ENCODE measurements at regions not wholly inside any gene's neighbourhood (a gene's known extent, or its start where the extent isn't known, plus 50 kb on each side); places are given as distances from the start of the nearest gene placed in this dataset.

DNA sequence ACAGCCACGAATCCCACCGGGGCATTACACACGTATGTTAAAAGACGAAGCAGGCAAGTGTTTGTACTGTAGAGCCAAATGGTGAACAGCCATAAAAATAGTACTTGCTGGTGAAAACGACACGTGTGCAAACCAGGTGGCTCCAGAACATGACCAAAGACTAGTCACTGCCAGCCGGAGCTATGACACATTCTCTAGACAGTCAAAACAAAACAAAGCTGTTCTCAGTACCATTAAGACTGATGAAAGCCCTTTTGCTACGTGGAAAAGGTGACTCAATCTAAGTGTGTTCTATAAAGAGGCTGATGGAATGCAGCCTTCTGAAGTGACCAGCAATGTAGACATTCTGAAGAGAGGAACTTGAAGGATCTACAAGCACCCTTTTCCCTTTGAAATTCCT is 367.7 kb upstream of the NETO1 start:
- no peak for DNase-seq (ENCODE audit: low read depth)

DNA sequence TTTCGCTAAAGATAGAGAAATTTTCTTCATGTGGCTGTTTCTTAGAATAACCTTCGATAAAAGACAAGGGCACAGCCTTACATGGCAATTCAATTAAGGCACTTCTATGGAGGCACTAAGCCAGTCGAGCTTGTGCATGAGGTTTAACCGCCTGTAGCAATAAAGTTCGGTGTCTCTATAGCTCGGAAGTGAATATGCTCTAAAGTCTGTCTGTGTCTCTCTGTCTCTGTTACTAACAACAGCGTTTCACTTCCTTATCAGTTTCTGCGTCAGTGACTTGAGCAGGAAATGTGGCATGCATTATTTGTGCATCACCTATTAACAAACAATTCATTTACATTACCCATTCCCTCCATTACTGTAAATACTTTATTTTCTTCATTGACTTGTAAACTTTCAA is 365.1 kb upstream of the NETO1 start:
- no peak for DNase-seq (ENCODE audit: low read depth)

DNA sequence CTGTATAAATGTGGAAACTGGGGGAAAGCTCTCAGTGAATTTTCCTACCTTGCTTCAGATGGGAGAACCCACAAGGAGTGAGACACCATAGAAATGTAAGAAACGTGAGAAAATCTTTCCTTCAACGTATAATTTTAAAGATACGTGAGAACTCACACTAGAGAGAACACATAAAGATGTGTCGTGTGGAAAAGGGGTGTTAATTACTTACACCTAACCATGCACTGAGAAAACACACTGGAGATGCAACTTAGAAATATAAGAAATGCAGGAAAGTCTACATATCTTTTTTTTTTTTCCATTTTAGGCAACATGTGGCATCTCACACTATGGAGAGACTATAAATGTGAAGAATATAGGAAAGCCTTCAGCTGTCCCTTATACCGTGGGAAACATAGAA is 352.9 kb upstream of the NETO1 start:
- no peak for DNase-seq (ENCODE audit: low read depth)

DNA sequence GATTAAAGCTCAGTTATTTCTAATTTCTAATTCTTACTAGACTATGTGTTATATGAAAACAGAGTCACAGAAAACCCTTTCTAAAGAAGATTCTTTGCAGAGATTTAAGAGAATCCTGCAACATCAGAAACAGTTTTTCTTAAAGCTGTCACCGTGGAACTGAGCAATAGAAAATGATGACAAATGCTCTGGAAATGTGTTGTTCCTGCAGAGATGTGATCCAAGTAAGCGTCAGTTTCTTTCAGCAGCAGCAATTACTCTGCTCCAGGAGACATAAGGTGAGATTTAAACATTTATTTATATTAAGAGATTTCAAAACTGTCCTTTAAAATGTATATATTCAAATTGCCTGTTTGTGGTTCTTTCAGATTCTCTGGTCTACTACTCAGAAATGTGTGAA is 350.5 kb upstream of the NETO1 start:
- no peak for DNase-seq (ENCODE audit: low read depth)

DNA sequence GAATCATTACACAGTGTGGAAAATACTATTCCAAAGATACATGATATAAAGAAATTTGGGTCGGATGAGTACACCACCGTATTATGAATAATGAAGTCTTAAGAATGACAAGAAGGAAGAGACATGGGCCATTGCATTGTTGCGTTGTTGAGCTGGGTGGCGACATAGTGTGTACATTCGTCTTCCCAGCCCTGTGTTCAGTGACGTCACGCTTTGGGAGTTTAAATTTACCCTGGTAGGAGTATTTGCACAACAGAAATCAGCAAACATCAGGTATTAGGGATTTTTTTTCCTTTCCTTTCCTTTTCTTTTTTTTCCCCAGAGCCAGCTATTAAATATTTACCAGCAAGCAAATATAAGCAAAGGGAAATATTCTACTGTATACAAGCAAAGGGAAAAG is 347.2 kb upstream of the NETO1 start:
- no peak for DNase-seq (ENCODE audit: low read depth)

DNA sequence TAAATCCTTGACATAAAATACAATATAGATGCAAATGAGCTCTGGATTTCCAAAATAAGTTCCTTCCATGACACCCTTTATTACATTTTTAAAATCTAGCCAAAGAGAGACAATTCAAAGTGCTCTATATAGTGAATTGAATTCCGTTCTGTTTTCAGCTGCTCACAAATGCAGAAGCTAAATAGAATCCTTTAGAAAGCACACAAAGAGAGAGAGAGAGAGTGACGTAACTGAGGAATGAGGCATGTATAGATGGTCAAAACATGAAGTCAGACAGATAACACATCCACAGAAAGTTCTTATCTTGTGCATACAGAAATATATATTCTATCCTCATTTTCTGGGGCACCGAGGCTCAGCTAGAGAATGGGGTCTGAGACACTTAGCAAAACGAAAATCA is 344.7 kb upstream of the NETO1 start:
- DNase-seq (ENCODE audit: low read depth) = no peak

DNA sequence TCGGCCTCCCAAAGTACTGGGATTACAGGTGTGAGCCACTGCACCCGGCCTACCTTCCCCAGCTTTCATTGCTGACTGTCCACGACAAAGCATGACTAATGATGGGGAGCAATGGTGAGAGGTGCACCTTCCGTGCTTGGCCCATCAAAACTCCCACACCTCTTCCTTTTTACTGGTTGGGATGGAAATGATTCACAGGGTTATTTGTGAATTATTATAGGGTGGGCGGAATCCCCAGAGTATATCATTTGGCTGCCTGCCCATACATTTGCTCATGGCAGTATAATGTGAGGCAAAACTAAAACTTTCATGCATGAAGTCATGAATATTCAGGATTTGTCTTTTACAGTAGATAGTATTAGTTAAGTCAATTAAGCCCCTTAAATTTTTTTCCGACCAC is 334.2 kb upstream of the NETO1 start:
- no peak for DNase-seq (ENCODE audit: low read depth)

DNA sequence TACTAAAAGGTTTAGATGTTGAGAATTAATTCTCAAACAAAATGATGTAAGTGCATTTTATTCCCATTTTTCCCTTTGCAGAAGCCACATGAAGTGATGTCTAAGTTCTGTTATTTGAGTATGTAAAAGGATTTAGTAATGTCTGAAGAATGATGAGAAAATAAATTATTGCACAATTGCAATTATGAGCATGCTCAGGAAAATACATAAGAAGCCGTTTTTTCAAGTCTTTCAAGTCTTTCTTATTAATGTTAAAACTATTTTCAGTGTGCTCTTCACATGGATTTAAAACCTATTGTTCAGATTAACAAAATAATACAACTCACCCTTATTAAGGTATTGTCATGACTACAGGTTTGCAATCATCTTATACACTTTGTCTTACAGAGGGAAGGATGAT is 331.4 kb upstream of the NETO1 start:
- no peak for DNase-seq (ENCODE audit: low read depth)

DNA sequence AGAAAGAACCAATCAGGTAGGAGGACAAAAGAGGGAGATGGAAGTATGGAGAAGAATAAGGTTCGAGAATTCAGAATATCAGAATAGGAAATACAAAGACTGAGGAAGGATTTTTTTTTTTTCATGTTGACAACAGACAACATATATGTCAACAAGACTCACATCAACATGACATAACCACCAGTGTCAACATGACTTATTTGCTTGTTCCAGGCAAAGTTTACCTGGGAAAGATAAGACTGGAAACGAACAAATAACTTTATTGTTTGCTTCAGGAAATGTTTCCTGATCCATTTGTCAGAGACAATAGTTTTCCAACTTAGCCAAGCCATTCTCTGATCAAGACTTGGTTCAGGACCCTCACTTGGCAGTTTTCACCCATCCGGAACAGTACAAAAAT is 321.9 kb upstream of the NETO1 start:
- DNase-seq (ENCODE audit: low read depth) = no peak

DNA sequence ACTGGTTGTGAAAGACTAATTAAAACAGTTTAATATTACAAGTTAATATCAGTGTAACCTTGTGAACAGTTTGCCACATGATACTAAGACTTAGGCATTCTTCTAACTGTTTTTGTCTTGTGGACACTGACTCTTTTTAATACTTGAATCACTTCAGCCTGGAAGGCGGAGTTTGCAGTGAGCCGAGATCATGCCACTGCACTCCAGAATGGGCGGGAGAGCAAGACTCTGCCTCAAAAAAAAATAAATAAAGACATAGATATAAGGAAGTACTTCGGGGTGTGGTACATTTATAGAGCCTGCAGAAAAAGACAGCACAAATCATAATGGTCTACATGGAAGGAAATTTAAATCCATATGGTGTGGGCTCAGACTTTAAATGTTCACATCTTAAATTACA is 300.4 kb upstream of the NETO1 start:
- no peak for DNase-seq (ENCODE audit: low read depth)

DNA sequence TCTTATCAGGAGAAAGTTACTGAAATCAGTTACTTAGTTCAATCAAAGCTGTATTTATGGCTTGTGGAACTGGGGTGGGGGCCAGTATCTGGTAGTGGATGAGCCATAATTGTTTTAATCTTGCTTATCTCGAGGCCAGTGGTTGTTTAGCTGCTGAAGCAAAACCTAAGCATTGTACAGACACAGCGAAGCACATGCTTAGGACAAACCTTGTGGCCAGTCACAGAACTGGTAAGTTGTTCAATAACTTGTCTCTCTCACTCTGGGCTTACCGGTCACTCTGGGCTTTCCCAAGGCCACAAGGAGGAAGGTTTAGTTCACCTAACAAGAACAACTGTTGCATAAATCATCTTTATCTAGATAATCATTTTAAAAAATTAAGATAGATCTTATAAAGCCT is 296.6 kb upstream of the NETO1 start:
- DNase-seq (ENCODE audit: low read depth) = no peak

DNA sequence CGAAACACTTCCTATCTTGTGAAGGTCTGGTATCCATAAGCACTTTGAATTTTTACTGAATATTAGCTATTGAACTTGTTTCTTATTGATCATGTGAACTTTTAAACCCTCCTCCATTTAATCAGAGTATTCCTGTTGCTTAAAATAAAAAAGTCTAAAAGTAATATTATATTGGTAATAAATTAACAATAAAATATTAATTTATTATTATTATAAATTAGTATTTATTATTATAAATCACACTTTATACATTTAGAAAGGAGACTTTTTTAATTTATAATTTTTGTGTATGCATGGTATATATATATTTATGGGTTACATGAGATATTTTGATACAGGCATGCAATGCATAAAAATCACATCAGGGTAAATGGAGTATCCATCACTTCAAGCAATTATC is 295.4 kb upstream of the NETO1 start:
- DNase-seq (ENCODE audit: low read depth) = no peak

DNA sequence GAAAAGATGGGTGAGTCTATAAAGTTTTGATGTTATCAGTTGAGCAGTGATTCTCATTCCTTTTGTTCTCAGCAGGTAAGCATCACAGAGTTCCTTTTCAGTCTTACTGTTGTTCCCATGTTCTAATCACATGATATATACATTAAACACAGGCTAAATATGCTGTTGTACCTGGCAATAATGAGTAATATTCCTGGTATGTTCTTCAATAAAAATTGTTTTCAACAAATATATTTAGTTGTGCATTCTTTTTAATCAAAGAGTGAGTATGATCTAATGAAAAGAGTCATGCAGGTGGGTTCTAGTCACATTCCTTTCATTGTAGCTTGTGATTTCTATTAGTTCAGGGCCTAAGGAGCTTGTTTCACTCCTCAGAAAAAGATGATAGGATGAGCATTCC is 288.3 kb upstream of the NETO1 start:
- DNase-seq (ENCODE audit: low read depth) = no peak

DNA sequence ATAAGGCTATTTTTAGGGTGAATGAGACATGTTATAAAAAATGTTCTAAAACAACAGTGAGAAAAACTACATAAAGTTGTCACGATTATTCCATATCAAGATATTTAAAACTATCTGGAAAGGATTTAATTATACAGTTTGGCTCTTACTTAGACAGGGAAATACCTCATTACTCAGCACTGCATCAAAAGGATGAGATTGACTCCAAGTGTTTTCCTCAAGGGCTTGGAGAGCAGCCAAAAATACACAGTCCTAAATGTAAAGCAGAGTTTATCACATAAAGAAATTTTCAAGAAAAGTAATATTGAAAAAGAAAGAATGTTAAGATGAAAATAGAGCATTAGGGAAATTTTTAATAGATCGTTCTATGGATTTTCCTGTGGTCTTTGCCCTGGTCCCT is 285.5 kb upstream of the NETO1 start:
- DNase-seq (ENCODE audit: low read depth) = no peak

DNA sequence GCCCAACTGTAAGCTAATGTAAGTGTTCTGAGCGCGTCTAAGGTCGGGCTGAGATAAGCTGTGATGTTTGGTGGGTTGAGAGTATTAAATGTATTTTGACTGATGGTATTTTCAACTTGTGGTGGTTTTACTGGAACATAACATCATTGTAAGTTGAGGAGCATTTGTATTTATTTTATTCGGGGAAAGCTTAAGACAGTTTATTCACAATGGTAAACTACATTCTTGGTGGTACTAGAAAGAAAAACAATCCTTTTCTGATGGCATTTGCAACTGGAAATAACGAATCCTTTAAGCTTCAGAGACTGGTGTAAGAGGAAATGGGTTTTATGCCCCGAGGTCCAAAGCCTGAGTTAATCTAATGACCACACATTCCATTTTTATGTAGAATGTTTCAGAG is 283.3 kb upstream of the NETO1 start:
- no peak for DNase-seq (ENCODE audit: low read depth)

DNA sequence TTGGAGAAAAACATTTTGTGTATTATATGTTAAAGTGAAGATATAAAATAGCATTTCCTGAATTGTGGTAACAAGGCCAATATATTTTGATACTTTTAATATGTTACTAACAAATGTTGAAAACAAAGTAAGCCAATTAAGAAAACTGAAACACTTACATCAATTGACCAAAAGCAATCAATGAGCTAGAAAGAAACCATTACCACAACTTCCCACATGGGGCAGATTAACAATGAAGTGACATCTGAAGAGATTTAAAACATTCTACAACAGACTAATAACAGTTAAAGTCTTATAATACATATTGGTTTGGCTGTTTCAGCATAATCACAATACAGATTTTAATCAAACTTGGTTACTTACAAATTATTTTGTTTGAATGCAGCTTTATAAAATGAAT is 282.4 kb upstream of the NETO1 start:
- DNase-seq (ENCODE audit: low read depth) = no peak

DNA sequence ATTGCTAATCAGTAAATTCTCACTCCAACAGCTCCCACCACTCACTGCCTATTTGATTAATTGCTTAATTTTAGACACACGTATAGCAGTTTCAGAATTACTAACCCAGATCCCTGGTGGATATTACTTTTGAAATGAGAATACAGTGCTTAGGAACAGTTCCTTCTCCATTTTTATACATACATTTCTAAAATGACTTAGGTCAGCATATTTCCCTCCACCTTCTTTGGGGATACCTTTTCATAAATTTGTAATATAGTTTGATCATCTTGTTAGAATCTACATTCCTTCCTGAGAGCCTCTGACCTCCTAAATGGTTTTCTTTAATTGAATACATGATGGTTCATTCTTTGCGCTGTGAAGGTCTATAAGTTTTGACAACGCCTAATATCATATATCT is 279.8 kb upstream of the NETO1 start:
- DNase-seq (ENCODE audit: low read depth) = no peak

DNA sequence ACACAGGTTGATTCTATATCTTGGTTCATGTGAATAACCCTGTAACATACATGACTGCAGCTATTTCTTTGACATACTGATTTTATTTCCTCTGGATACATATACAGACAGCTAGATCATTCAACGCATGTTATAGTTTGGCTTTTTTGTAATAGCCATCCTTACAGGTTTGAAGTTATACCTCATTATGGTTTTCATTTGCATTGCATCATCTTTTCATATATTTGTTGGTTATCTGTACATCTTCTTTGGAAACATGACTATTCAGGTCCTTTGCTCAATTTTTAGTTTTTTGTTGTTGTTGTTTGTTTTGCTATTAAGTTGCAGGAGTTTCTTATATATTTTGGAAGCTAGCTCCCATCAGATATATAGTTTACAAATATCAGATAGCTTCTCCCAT is 276.2 kb upstream of the NETO1 start:
- no peak for DNase-seq (ENCODE audit: low read depth)

DNA sequence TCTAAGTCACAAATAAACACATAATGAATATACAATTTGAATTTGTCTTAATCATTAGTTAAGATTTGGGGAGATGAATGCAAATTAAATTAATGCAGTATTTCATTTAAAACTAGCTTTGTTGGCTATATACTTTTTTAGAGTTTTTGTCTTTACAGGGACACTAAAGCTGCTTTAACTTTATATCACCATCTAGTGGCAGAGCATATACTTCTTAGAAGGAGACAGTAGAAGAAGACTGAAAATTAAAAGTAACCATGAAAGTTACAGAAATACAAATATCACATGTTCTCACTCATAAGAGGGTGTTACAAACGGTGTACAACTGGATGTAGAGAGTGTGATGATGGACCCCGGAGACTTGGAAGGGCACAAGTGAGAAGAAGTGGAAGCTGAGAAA is 268.3 kb upstream of the NETO1 start:
- no peak for DNase-seq (ENCODE audit: low read depth)

DNA sequence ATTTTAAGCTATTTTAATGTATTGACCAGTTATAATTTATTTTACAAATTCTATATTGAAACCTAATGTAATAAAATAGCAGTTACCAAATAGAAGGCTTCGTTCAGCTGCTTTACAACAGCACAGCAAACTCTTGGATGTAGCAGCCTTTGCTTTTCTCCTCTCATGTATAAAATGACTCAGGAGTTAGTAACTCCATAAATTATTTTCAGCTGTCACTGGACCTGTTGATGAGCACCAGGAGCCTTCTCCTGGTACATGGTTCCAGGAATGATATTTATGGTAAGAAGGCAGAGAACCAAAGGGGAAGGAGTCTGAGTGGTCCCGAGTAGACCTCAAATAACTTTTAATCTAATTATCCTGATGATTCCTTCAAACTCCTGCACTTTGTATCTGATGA is 256.4 kb upstream of the NETO1 start:
- no peak for DNase-seq (ENCODE audit: low read depth)

DNA sequence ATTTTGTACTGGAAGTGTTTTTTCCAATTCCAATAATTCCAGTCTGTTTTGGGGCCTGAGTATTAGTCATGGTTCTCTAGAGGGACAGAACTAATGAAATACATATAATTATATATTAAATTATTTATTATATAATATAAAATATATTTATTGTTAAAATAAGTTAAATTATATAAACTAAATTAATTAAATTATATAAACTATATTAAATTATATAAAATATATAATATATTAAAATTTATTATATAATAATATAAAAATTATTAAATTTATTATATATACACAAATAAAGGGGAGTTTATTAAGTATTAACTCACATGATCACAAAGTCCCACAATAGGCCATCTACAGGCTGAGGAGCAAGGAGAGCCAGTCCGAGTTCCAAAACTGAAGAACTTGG is 253.4 kb upstream of the NETO1 start:
- no peak for DNase-seq (ENCODE audit: low read depth)

DNA sequence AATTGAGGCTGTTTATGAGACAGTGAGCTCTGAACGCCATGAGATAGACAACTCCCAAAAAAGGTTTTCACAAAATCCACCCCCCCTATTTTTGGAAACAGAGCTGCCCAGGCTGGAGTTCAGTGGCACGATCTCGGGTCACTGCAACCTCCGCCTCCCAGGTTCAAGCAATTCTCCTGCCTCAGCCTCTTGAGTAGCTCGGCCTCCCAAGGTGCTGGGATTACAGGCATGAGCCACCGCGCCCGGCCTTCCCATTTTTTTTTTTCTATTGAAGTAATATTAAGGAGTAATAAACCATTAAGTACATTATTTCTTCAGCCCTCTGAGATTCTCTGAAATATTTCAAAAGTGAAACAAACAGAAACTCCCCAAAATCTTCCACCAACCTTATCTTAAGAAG is 252.8 kb upstream of the NETO1 start:
- DNase-seq (ENCODE audit: low read depth) = no peak

DNA sequence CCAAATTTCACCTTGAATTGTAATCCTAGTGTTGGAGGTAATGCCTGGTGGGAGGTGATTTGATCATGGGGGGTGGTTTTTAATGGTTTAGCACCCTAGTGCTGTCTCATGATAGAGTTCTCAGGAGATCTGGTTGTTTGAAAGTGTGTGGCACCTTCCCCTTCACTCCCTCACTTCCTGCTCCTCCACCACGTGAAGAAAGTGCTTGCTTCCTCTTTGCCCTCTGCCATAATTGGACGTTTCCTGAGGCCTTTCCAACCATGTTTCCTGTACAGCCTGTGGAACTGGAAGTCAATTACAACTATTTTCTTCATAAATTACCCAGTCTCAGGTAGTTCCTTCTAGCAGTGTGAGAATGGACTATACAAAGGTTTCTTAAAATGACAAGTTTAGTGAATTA is 251.8 kb upstream of the NETO1 start:
- DNase-seq (ENCODE audit: low read depth) = no peak

DNA sequence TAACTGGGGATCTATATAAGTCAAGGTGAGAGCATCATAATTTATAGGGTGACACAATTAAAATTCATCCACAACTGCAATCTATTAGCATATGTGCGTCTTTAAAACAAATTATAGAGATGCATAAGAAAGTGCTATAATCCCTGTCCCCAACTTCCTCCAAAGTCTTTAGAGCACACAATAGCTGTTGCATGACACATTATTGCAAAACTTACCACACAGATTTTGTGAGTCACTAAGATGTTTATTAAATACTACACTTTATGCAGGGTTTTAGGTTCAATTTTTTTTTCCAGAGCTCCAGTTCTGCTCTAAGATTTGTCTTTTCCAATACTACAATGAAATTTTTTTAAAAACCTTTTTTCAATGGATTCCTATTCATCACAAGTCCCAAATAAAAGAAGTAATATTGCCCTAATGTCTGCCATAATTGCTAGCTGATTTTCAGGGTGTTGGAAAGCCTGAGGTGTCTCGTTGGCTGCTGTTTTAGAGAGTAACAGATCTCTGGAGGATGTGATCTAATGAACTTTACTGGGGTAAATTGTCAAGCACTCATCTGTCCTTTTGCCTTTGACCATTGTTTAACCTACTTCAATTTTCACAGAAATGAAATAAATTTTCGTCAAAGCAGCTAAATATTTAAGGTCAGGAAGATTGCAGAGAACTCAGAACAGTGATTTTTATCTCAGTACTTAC is 250.5 kb upstream of the NETO1 start:
- no peak for DNase-seq (ENCODE audit: low read depth)

DNA sequence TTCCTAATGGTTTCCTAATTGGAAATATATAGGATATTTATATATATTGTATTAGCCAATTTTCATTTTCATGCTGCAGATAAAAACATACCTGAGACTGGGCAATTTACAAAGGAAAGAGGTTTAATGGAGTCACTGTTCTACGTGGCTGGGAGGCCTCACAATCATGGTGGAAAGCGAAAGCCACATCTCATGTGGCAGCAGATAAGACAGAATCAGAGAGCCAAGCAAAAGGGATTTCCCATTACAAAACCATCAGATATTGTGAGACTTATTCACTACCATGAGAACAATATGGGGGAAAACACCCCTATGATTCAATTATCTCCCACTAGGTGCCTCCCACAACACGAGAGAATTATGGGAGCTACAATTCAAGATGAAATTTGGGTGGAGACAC is 242.5 kb upstream of the NETO1 start:
- no peak for DNase-seq (ENCODE audit: low read depth)

All from stromal cell of bone marrow (primary cell).